SK-N-SH treated with all-trans-retinoic acid at 6 μM for 48 hours (cell line): ENCODE measurements at regions not wholly inside any gene's neighbourhood (a gene's known extent, or its start where the extent isn't known, plus 50 kb on each side); places are given as distances from the start of the nearest gene placed in this dataset.

ENCODE experiments used
- ATAC-seq: fragments of 200-7000 bp; cut with Tn5 transposase; 3 replicates; pipeline ENCODE4 v1.9.1; 2020; ENCODE audit warnings: mild to moderate bottlenecking, moderate library complexity
- ARNTL ChIP-seq: fragments of 450-650 bp; formaldehyde crosslinking; IDR thresholded peaks from 2 replicates; pipeline ENCODE4 v1.5.0; 2020; ENCODE audit warnings: low read depth, mild to moderate bottlenecking, moderate library complexity, borderline replicate concordance
- CREB5 ChIP-seq: fragments of 250-450 bp; sonication (Bioruptor Pico); IDR thresholded peaks from 2 replicates; pipeline ENCODE4 v1.5.1; 2020; ENCODE audit warnings: low read depth, mild to moderate bottlenecking, moderate library complexity
- CSDC2 ChIP-seq: fragments of 250-450 bp; sonication (Bioruptor Pico); IDR thresholded peaks from 2 replicates; pipeline ENCODE4 v1.5.0; 2020; ENCODE audit warnings: mild to moderate bottlenecking, moderate library complexity
- CSRNP3 ChIP-seq: fragments of 250-450 bp; sonication (Bioruptor Pico); IDR thresholded peaks from 2 replicates; pipeline ENCODE4 v1.5.1; 2021; ENCODE audit warnings: mild to moderate bottlenecking, moderate library complexity
- ESRRG ChIP-seq: fragments of 250-450 bp; sonication (Bioruptor Pico); IDR thresholded peaks from 2 replicates; pipeline ENCODE4 v1.6.1; 2021; ENCODE audit warnings: mild to moderate bottlenecking
- GLIS3 ChIP-seq: fragments of 250-450 bp; sonication (Bioruptor Pico); IDR thresholded peaks from 2 replicates; pipeline ENCODE4 v1.5.0; 2020; ENCODE audit warnings: mild to moderate bottlenecking, moderate library complexity
- ISL1 ChIP-seq: fragments of 250-450 bp; sonication (Bioruptor Pico); IDR thresholded peaks from 2 replicates; pipeline ENCODE4 v2.1.2; 2022; ENCODE audit warnings: mild to moderate bottlenecking, moderate library complexity
- OSR1 ChIP-seq: fragments of 250-450 bp; sonication (Bioruptor Pico); IDR thresholded peaks from 2 replicates; pipeline ENCODE4 v1.8.0; 2022; ENCODE audit warnings: moderate library complexity, mild to moderate bottlenecking, inconsistent platforms
- PATZ1 ChIP-seq: fragments of 250-450 bp; sonication (Bioruptor Pico); IDR thresholded peaks from 2 replicates; pipeline ENCODE4 v1.8.0; 2020; ENCODE audit warnings: mild to moderate bottlenecking, moderate library complexity, borderline replicate concordance
- POU6F1 ChIP-seq: fragments of 250-450 bp; sonication (Bioruptor Pico); IDR thresholded peaks from 2 replicates; pipeline ENCODE4 v1.8.0; 2021; ENCODE audit warnings: low read depth, mild to moderate bottlenecking, moderate library complexity, borderline replicate concordance
- PPARA ChIP-seq: fragments of 250-450 bp; sonication (Bioruptor Pico); IDR thresholded peaks from 2 replicates; pipeline ENCODE4 v1.5.0; 2020; ENCODE audit warnings: mild to moderate bottlenecking, borderline replicate concordance
- RARB ChIP-seq: fragments of 250-450 bp; sonication (Bioruptor Pico); IDR thresholded peaks from 2 replicates; pipeline ENCODE4 v1.8.0; 2021; ENCODE audit warnings: mild to moderate bottlenecking, moderate library complexity
- TOX ChIP-seq: fragments of 250-450 bp; sonication (Bioruptor Pico); IDR thresholded peaks from 2 replicates; pipeline ENCODE4 v1.8.0; 2021; ENCODE audit warnings: mild to moderate bottlenecking, moderate library complexity, borderline replicate concordance
- TSHZ2 ChIP-seq: fragments of 250-450 bp; sonication (Bioruptor Pico); IDR thresholded peaks from 2 replicates; pipeline ENCODE4 v1.5.0; 2020; ENCODE audit warnings: mild to moderate bottlenecking, moderate library complexity
- ZC3H10 ChIP-seq: fragments of 250-450 bp; sonication (Bioruptor Pico); IDR thresholded peaks from 2 replicates; pipeline ENCODE4 v1.5.1; 2021; ENCODE audit warnings: mild to moderate bottlenecking, moderate library complexity
- ZFP3 ChIP-seq: fragments of 250-450 bp; sonication (Bioruptor Pico); IDR thresholded peaks from 2 replicates; pipeline ENCODE4 v1.5.0; 2020; ENCODE audit warnings: mild to moderate bottlenecking, moderate library complexity
- ZFP30 ChIP-seq: fragments of 450-650 bp; formaldehyde crosslinking; IDR thresholded peaks from 2 replicates; pipeline ENCODE4 v1.5.0; 2022; ENCODE audit warnings: mild to moderate bottlenecking, moderate library complexity
- ZNF565 ChIP-seq: fragments of 450-650 bp; formaldehyde crosslinking; conservative IDR thresholded peaks from 2 replicates; pipeline ENCODE4 v1.5.0; 2020; ENCODE audit warnings: low read depth, mild to moderate bottlenecking, moderate library complexity
- ZNF70 ChIP-seq: fragments of 450-650 bp; formaldehyde crosslinking; IDR thresholded peaks from 2 replicates; pipeline ENCODE4 v1.5.0; 2020; ENCODE audit warnings: mild to moderate bottlenecking, moderate library complexity
- ZNF8 ChIP-seq: fragments of 450-650 bp; formaldehyde crosslinking; IDR thresholded peaks from 2 replicates; pipeline ENCODE4 v1.5.0; 2020; ENCODE audit warnings: mild to moderate bottlenecking, moderate library complexity

GRCh38 chr9:89868100-89868499 lies 263.3 kb downstream of the GADD45G start:
- no peak for ATAC-seq
- no peak for TF ChIP-seq OSR1 (CRISPR knock-in tag)
- TF ChIP-seq TOX (CRISPR knock-in tag), result no peak
- TF ChIP-seq ARNTL (CRISPR knock-in tag), result no peak
- TF ChIP-seq POU6F1 (CRISPR knock-in tag), result no peak
- TF ChIP-seq ZNF8 (CRISPR knock-in tag), result no peak
- TF ChIP-seq ZFP3 (CRISPR knock-in tag), result no peak
- TF ChIP-seq TSHZ2, result no peak
- TF ChIP-seq ZNF70 (CRISPR knock-in tag), result no peak
- TF ChIP-seq RARB (CRISPR knock-in tag), result no peak
- no peak for TF ChIP-seq ZC3H10 (CRISPR knock-in tag)
- TF ChIP-seq ESRRG (CRISPR knock-in tag), result no peak
- TF ChIP-seq ISL1 (CRISPR knock-in tag), result no peak
- no peak for TF ChIP-seq ZFP30 (CRISPR knock-in tag)
- no peak for TF ChIP-seq GLIS3 (CRISPR knock-in tag)
- no peak for TF ChIP-seq PPARA (CRISPR knock-in tag)
- no peak for TF ChIP-seq PATZ1
- TF ChIP-seq CSDC2 (CRISPR knock-in tag), result no peak
- TF ChIP-seq CREB5 (CRISPR knock-in tag), result no peak

- ATAC-seq, result no peak
- TF ChIP-seq ARNTL (CRISPR knock-in tag) (no peak), CSRNP3 (no peak), ESRRG (CRISPR knock-in tag) (no peak), ZFP3 (CRISPR knock-in tag) (no peak), ZNF8 (CRISPR knock-in tag) (no peak), ZC3H10 (CRISPR knock-in tag) (no peak), ZNF70 (CRISPR knock-in tag) (no peak)
Observed at GRCh38 chr9:89869793-89870580, 265.2 kb downstream of the GADD45G start.

- TF ChIP-seq ZNF565 (CRISPR knock-in tag) (no peak), ZFP30 (CRISPR knock-in tag) (no peak)
- no peak for ATAC-seq
Observed at GRCh38 chr9:89871871-89872331, 267.1 kb downstream of the GADD45G start.
